ENCODE measurements at regions not wholly inside any gene's neighbourhood (a gene's known extent, or its start where the extent isn't known, plus 50 kb on each side); places are given as distances from the start of the nearest gene placed in this dataset.

DNA sequence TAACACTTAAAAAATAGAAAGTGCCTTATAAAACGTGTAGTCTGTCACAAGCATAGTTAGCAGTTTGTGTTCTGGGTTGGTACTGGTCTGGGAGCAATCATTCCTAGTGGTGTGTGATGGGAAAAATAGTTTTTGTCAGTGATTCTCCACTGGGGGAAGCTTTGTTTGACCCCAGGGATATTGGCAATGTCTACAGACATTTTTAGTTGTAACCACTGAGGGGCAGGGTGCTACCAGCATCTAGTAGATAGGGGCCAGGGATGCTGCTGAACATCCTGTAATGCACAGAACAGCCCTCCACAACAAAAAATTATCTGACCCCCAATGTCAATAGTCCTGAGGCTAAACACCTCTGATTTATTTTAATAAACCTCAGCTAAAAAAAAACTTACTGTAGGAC is 51.6 kb upstream of the CREB5 start:
- no peak for DNase-seq (ENCODE audit: low spot score)

DNA sequence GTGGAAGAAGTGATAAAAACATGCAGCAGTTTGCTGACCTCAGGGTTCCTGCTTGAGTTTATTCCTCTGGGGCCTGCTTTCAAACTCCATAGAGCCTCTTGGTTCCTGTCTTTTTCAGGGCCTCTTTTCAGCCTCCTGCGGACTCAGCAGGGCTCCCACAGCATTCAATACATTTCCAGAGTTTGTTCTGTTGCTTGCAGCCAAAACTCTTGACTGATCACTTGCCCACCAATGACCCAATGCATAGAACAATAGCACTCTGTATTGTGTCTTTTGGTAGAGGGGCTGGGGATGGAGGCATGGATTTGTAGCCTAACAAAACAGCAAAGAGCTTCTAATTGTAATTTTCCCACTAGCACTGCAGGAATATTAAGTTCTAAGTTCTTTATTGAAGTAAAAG is 50.8 kb upstream of the CREB5 start:
- no peak for DNase-seq (ENCODE audit: low spot score)

DNA sequence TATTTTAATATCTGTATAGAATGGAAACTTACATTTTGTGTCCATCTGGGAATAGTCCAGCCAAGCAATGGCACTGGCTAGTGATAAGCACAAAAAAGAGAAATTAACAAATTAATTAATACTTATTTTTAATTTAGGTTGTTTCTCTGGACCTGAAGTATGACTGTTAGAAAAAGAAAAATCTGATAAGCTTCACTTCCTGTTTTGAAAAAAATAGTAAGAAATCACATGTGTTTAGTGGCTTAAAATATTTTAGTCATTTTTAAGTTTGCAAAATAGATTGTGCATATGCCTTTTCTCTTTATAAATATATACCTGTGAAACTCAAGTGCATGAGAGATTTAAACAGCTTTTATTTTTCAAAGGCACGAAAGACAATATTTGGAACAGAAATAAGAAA is 50.1 kb upstream of the CREB5 start:
- DNase-seq (ENCODE audit: low spot score) = no peak

Measured in umbilical cord (tissue), 1 donor.